ENCODE measurements at regions not wholly inside any gene's neighbourhood (a gene's known extent, or its start where the extent isn't known, plus 50 kb on each side); places are given as distances from the start of the nearest gene placed in this dataset.
A peak's percentile ranks its signal among the peaks of the same experiment; 100 is the strongest.

DNA sequence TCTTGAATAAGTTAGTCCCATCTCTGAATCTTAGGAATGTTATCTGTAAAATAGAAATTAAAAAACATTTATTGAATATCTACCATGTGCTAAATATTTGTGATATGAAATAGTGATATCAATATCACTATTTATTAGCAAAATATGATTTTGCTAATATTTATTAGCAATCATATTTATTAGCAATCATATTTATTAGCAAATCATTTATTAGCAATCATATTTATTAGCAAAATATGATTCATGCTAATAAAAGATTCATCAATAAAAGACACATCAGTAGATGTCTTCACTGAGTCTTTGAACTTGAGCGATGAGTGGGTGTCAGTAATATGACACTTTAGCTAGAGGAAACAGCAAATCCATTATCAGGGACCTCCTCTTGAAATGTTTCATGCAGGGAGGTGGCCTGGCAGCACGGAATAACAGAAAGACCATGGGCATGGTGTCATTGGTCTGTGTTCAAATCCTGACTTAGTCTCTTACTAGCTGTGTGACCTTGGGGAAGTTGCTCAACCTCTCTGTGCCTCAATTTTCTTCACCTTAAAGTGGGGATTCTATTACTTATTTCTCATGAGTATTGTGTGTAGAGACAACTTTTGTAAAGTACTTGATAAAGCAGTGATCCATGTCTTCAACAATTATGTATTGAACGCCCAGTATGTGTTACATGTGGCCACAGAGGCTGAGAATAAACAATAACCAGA is 456.2 kb upstream of the MEX3C start:
- no peak for DNase-seq
- no peak overlapping the region for H3K4me3 ChIP-seq (ENCODE audit: low read length)
- H3K27me3 ChIP-seq (ENCODE audit: control insufficient read depth, insufficient read depth), result no peaks in the 10 kb centered on the region
- intact Hi-C loops (cut with DNase I), result no loop called here
- 67% methylated on average over 3 of the region's 3 CpGs for WGBS
- no peaks in the 10 kb centered on the region for H3K4me1 ChIP-seq (ENCODE audit: control insufficient read depth, insufficient read depth, low read length)
- no peak for ATAC-seq
- no peak overlapping the region for H3K27ac ChIP-seq (ENCODE audit: low read length)
- H3K9me3 ChIP-seq (ENCODE audit: control insufficient read depth, low read length), result no peaks in the 10 kb centered on the region

DNA sequence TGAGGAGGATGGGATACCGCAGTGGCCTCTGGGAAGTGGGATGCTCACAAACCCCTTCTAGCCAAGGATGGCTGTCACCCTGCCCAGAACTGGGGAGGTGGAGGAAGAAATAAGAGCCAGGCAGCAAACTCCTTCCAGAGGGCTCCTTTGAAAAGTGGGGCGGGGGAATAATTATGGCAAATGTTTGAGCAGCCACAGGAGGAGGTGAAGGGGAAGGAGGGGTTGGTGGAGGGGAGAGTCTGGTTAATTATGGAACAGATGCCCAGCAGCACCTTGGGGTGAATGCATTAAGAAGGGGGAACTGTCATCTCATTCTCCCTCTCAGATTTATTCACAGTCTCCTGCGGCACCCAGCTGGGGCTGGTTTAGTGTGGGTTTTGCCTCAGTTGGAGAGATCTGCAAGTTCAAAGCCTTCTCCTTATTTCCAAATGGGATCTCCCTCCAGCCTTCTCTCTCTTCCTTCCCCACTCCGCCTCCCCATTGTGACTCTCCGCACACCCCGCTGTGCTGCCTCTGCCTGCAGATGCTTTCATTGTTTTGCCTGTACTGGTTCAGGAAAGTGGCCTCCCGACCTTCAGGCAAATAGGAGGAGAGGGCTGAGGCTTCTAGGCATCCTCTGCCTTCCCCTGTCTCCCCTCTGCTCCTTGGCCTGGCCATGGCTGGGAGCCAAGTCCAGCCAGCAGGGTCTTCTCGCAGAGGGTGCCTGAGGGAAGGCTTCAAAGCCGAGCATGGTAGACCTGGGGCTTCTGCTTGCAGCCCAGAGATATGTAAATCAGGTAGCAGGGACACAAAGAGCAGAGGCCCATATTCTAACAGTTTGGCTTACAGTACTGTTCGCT is 457.2 kb upstream of the MEX3C start:
- no peaks in the 10 kb centered on the region for H3K4me1 ChIP-seq (ENCODE audit: control insufficient read depth, insufficient read depth, low read length)
- ATAC-seq, result no peak

DNA sequence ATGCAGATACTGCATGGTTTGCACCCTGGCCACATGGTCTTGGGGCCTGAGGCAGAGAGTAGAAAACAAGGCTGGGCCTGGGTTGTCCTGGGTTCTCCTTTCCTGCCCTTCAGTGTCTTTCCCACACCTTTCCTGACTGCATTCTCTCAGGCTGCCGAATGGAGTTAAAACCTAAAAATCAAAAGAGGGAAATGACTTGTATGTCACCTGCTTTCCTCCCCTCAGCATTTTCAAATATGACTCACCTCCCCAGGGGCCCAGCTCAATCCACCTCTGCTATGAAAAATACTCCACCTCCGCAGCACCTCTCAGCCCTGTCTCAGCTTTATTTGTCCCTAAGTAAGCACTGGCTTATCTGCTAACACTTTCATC is 457.8 kb upstream of the MEX3C start:
- ATAC-seq, result no peak
- Histone ChIP-seq H3K4me1 (ENCODE audit: control insufficient read depth, insufficient read depth, low read length) (no peaks in the 10 kb centered on the region), H3K27me3 (ENCODE audit: control insufficient read depth, insufficient read depth) (no peaks in the 10 kb centered on the region), H3K4me3 (ENCODE audit: low read length) (no peak overlapping the region), H3K27ac (ENCODE audit: low read length) (no peak overlapping the region), H3K9me3 (ENCODE audit: control insufficient read depth, low read length) (no peaks in the 10 kb centered on the region)
- intact Hi-C loops (cut with DNase I), result no loop called here
- 60% methylated on average over 2 of the region's 2 CpGs for WGBS
- DNase-seq, result no peak

More for the DNA sequence above, 457.2 kb upstream of the MEX3C start:
- intact Hi-C loops (cut with DNase I), result no loop called here
- Histone ChIP-seq H3K27me3 (ENCODE audit: control insufficient read depth, insufficient read depth) (no peaks in the 10 kb centered on the region), H3K9me3 (ENCODE audit: control insufficient read depth, low read length) (no peaks in the 10 kb centered on the region), H3K27ac (ENCODE audit: low read length) (no peak overlapping the region), H3K4me3 (ENCODE audit: low read length) (no peak overlapping the region)
- no peak for DNase-seq
- WGBS, result 37% methylated on average over 10 of the region's 10 CpGs

DNA sequence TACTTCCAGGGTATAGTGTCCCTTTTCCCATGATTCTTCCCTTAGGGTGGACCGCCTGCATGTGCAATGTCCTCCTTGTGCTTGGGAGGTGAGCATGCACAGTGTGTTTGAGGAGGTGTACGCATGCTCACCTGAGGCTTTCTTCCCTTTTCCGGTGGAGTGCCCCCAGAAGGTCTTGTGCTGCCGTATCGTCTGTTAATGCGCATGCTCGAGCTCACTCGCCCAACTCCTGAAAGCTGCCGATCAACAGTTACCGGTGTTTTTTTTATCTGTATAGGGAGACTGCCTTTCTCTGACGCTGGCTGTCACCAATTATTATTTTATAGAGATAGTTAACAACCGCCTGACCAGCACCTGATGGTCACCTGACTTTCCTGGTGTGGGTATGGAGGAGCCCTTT is 458.8 kb upstream of the MEX3C start:
- DNase-seq, result no peak
- no peaks in the 10 kb centered on the region for H3K4me1 ChIP-seq (ENCODE audit: control insufficient read depth, insufficient read depth, low read length)
- H3K9me3 ChIP-seq (ENCODE audit: control insufficient read depth, low read length), result no peaks in the 10 kb centered on the region
- ATAC-seq, result no peak
- 78% methylated on average over 12 of the region's 12 CpGs for WGBS
- H3K27me3 ChIP-seq (ENCODE audit: control insufficient read depth, insufficient read depth), result no peaks in the 10 kb centered on the region
- H3K27ac ChIP-seq (ENCODE audit: low read length), result no peak overlapping the region
- H3K4me3 ChIP-seq (ENCODE audit: low read length), result no peak overlapping the region
- intact Hi-C loops (cut with DNase I), result no loop called here

DNA sequence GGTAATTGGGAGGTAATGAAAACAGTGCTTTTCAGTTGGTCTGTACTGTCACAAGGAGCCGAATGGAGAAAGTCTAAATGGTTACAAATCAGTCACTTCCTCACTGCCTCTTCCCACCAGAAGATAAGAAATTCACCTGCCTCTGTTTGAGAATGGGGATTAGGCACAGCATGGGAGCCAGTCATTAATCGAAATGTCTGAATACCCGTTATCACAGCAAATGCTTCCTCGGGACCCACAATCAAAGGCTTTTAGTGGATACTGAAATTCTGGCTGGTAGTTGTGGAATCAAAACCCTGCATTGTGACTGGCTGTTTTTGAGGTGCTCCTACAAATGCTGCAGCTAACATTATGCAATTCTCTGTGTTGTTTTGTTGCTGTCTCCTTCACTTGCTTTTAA is 461.0 kb upstream of the MEX3C start:
- H3K4me3 ChIP-seq (ENCODE audit: low read length), result no peak overlapping the region
- no peaks in the 10 kb centered on the region for H3K9me3 ChIP-seq (ENCODE audit: control insufficient read depth, low read length)
- H3K27ac ChIP-seq (ENCODE audit: low read length), result no peak overlapping the region
- WGBS, result 17% methylated on average over 4 of the region's 4 CpGs
- H3K27me3 ChIP-seq (ENCODE audit: control insufficient read depth, insufficient read depth), result no peaks in the 10 kb centered on the region
- H3K4me1 ChIP-seq (ENCODE audit: control insufficient read depth, insufficient read depth, low read length), result no peaks in the 10 kb centered on the region
- intact Hi-C loops (cut with DNase I), result no loop called here
- no peak for DNase-seq
- no peak for ATAC-seq

DNA sequence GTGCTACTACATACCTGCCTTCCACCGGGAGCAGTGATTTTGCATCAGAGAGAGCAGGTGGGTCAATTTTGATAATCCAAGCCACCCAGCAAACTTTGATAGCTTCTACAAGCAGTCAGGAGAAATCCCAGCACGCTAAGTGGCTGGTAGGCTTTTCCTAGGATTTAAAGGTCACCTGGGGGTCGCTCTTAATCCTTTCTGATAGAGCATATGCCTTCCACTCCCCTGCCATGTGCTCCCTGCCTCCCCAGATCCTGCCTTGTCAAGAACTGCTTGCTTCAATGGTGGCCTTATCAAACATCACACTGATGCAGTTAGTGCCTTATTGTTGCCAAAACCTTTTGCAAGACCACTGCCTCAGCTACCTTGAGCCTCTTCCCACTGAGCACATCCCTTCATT is 462.3 kb upstream of the MEX3C start:
- DNase-seq, result no peak
- WGBS, result 48% methylated on average over 3 of the region's 3 CpGs

DNA sequence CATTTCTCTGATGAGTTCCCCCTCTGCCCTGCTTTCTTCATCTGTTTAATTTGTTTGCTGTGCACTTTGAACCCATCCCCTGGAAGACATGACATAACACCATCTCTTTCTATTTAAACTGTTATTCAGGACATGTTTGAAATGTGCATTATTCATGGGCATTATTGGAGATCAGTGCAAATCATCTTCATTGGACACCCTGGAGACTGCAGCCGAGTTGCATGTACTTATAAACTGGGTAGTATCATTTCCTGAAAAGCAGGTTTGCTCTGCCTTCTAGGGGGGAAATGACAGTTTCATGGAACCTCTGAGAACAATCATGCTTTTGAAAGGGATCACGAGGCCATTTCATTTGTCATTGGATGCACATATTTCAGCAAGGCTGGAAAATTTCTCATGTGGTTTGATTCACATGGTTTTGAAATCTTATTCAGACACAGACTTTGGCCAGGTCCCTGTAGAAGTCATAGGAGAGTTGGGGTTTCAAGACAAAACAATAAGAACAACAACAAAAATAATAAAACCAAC is 462.8 kb upstream of the MEX3C start:
- WGBS, result 63% methylated on average over 2 of the region's 2 CpGs
- Histone ChIP-seq H3K9me3 (ENCODE audit: control insufficient read depth, low read length) (no peaks in the 10 kb centered on the region), H3K4me1 (ENCODE audit: control insufficient read depth, insufficient read depth, low read length) (no peaks in the 10 kb centered on the region), H3K4me3 (ENCODE audit: low read length) (no peak overlapping the region), H3K27me3 (ENCODE audit: control insufficient read depth, insufficient read depth) (no peaks in the 10 kb centered on the region), H3K27ac (ENCODE audit: low read length) (no peak overlapping the region)
- ATAC-seq (no peak), DNase-seq (no peak)
- intact Hi-C loops (cut with DNase I), result no loop called here

More for the DNA sequence above, 462.3 kb upstream of the MEX3C start:
- H3K27ac ChIP-seq (ENCODE audit: low read length), result no peak overlapping the region
- no peaks in the 10 kb centered on the region for H3K4me1 ChIP-seq (ENCODE audit: control insufficient read depth, insufficient read depth, low read length)
- no peak for ATAC-seq
- intact Hi-C loops (cut with DNase I), result no loop called here
- no peak overlapping the region for H3K4me3 ChIP-seq (ENCODE audit: low read length)
- H3K27me3 ChIP-seq (ENCODE audit: control insufficient read depth, insufficient read depth), result no peaks in the 10 kb centered on the region
- H3K9me3 ChIP-seq (ENCODE audit: control insufficient read depth, low read length), result no peaks in the 10 kb centered on the region

DNA sequence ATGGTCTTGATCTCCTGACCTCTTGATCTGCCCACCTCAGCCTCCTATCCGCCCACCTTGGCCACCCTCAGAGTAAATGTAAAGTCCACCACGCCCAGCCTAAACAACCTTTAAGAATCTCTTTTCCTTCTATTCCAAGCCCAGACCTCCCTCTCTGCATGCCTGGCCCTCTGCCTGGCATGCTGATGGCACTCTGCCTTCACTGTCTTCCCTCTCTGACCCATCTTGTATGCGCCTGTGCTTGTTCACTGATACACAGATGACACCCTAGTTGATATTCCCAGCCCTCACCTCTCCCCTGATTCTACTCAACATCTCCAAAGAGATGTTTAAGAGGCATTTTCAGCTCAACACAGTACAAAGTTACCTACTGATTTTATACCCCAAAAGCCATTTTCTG is 466.8 kb upstream of the MEX3C start:
- H3K27me3 ChIP-seq (ENCODE audit: control insufficient read depth, insufficient read depth), result no peaks in the 10 kb centered on the region

DNA sequence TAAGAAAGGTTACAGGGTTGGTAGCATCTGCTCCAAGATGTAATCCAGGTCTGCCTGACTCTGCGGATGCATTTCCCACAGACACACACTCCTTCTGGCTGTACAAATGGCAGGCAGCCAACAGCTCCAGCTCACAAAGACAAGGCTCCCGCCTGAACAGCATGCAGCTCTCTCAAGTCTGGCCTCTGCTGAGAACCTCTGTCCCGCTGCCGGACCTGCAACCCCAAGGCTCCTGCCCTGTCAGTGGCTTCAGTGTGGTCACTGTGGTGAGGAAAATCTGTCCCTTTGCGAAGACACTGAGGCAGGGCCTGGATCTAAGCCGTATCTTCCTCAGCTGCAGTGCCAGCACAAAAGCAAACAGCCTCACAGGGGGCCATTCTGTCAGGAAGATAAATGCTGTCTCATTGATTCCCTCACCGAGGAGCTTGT is 469.3 kb upstream of the MEX3C start:
- H3K27ac ChIP-seq (ENCODE audit: low read length), result no peak overlapping the region
- no peak overlapping the region for H3K4me3 ChIP-seq (ENCODE audit: low read length)
- intact Hi-C loops (cut with DNase I), result loop anchor here in 1 of 4 donors (5.0 kb wide), 1 partner anchor 621 kb away; no protein-coding TSS in a partner anchor
- no peaks in the 10 kb centered on the region for H3K27me3 ChIP-seq (ENCODE audit: control insufficient read depth, insufficient read depth)
- no peaks in the 10 kb centered on the region for H3K4me1 ChIP-seq (ENCODE audit: control insufficient read depth, insufficient read depth, low read length)
- DNase-seq, result peak; percentile 27 to 57 (median 54)
- H3K9me3 ChIP-seq (ENCODE audit: control insufficient read depth, low read length), result no peaks in the 10 kb centered on the region
- WGBS, result 13% methylated on average over 7 of the region's 7 CpGs
- ATAC-seq, result peak in 1 of 2 donors; percentile 28

More for the DNA sequence above, 466.8 kb upstream of the MEX3C start:
- H3K9me3 ChIP-seq (ENCODE audit: control insufficient read depth, low read length), result no peaks in the 10 kb centered on the region
- 80% methylated on average over 3 of the region's 3 CpGs for WGBS
- H3K4me3 ChIP-seq (ENCODE audit: low read length), result no peak overlapping the region
- H3K4me1 ChIP-seq (ENCODE audit: control insufficient read depth, insufficient read depth, low read length), result no peaks in the 10 kb centered on the region
- DNase-seq (no peak), ATAC-seq (no peak)
- intact Hi-C loops (cut with DNase I), result no loop called here
- H3K27ac ChIP-seq (ENCODE audit: low read length), result no peak overlapping the region

DNA sequence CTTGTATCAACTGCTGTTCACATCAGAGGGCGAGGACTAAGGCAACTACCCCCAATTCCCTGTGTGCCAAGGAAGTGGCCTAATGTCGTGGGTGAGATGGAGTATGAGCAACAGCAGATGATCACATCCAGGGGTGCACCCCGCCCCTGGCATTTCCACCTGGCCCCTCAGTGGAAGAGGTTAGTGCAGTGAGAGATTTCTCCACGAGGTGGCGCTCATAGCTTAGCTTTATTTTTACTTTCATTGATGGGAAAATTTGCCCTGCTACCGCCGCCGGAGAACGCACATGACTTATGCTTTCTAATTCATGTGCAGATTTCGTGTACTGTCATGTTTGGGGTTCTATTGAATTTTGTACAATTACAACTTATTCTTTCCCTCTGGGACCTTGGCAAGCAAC is 470.6 kb upstream of the MEX3C start:
- ATAC-seq (no peak), DNase-seq (peak in 2 of 3 donors; percentile 22 to 68)
- Histone ChIP-seq H3K4me3 (ENCODE audit: low read length) (no peak overlapping the region), H3K9me3 (ENCODE audit: control insufficient read depth, low read length) (no peaks in the 10 kb centered on the region), H3K27me3 (ENCODE audit: control insufficient read depth, insufficient read depth) (no peaks in the 10 kb centered on the region), H3K4me1 (ENCODE audit: control insufficient read depth, insufficient read depth, low read length) (no peaks in the 10 kb centered on the region), H3K27ac (ENCODE audit: low read length) (no peak overlapping the region)
- 6% methylated on average over 10 of the region's 10 CpGs for WGBS
- intact Hi-C loops (cut with DNase I), result loop anchor here in 1 of 4 donors (5.0 kb wide), 1 partner anchor 619 kb away; no protein-coding TSS in a partner anchor

DNA sequence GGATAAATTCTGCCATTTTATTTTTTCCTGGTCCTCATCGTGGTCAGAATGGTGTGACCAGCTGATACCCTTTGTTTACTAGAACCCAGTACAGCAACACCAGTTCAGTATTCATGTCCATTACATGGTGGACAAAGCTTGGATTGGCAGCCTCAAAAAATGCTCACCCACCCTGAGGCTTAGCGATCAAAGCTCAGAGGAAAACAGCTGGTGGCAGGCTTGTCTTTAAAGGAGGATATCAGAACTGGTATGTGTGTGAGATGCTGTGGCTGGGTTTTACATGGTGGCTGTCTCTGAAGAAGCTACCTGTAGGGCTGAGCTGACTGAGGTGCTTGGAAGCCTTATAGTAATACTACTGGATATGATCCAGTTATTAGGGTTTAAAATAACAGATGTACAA is 471.1 kb upstream of the MEX3C start:
- ATAC-seq, result no peak
- Histone ChIP-seq H3K9me3 (ENCODE audit: control insufficient read depth, low read length) (no peaks in the 10 kb centered on the region), H3K27me3 (ENCODE audit: control insufficient read depth, insufficient read depth) (no peaks in the 10 kb centered on the region), H3K4me3 (ENCODE audit: low read length) (no peak overlapping the region), H3K27ac (ENCODE audit: low read length) (no peak overlapping the region), H3K4me1 (ENCODE audit: control insufficient read depth, insufficient read depth, low read length) (no peaks in the 10 kb centered on the region)
- 39% methylated on average over 2 of the region's 2 CpGs for WGBS
- intact Hi-C loops (cut with DNase I), result loop anchor here in 1 of 4 donors (5.0 kb wide), 1 partner anchor 619 kb away; no protein-coding TSS in a partner anchor
- DNase-seq, result no peak
